Fibroblast of peridontal ligament (primary cell): ENCODE measurements at regions not wholly inside any gene's neighbourhood (a gene's known extent, or its start where the extent isn't known, plus 50 kb on each side); places are given as distances from the start of the nearest gene placed in this dataset.
A peak's percentile ranks its signal among the peaks of the same experiment; 100 is the strongest.

Experiments
- DNase-seq: peaks from one replicate; pipeline ENCODE4 v3.0.0-alpha.2; 2010; ENCODE audit errors: extremely low read depth

- DNase-seq = no peak
Observed at GRCh38 chr18:45378308-45378707, 237.0 kb upstream of the SLC14A2 start.

GRCh38 chr18:45378933-45379332 lies 236.3 kb upstream of the SLC14A2 start:
- DNase-seq = no peak

- no peak for DNase-seq
Observed at GRCh38 chr18:45379903-45380302, 235.4 kb upstream of the SLC14A2 start.

- no peak for DNase-seq
Observed at GRCh38 chr18:45381282-45381681, 234.0 kb upstream of the SLC14A2 start.

GRCh38 chr18:45383228-45383627 lies 232.0 kb upstream of the SLC14A2 start:
- no peak for DNase-seq

GRCh38 chr18:45384137-45384961 lies 230.9 kb upstream of the SLC14A2 start:
- DNase-seq = peak; percentile 62

GRCh38 chr18:45384962-45385315 lies 230.3 kb upstream of the SLC14A2 start:
- DNase-seq = no peak

- peak; percentile 60 for DNase-seq
Observed at GRCh38 chr18:45386041-45386655, 229.1 kb upstream of the SLC14A2 start.

- no peak for DNase-seq
Observed at GRCh38 chr18:45387229-45387628, 228.0 kb upstream of the SLC14A2 start.

GRCh38 chr18:45398448-45398847 lies 216.8 kb upstream of the SLC14A2 start:
- no peak for DNase-seq

- no peak for DNase-seq
Observed at GRCh38 chr18:45399146-45399545, 216.1 kb upstream of the SLC14A2 start.

- DNase-seq = no peak
Observed at GRCh38 chr18:45399643-45400042, 215.6 kb upstream of the SLC14A2 start.

GRCh38 chr18:45402485-45403056 lies 212.7 kb upstream of the SLC14A2 start:
- peak; percentile 6 for DNase-seq

GRCh38 chr18:45403341-45404049 lies 211.8 kb upstream of the SLC14A2 start:
- no peak for DNase-seq

GRCh38 chr18:45408218-45408617 lies 207.1 kb upstream of the SLC14A2 start:
- no peak for DNase-seq

GRCh38 chr18:45409971-45410370 lies 205.3 kb upstream of the SLC14A2 start:
- no peak for DNase-seq

GRCh38 chr18:45412577-45412976 lies 202.7 kb upstream of the SLC14A2 start:
- DNase-seq = no peak

- DNase-seq = peak; percentile 91
Observed at GRCh38 chr18:45413180-45413836, 202.0 kb upstream of the SLC14A2 start.

GRCh38 chr18:45415614-45416013 lies 199.7 kb upstream of the SLC14A2 start:
- no peak for DNase-seq

- DNase-seq = no peak
Observed at GRCh38 chr18:45416168-45416567, 199.1 kb upstream of the SLC14A2 start.

- no peak for DNase-seq
Observed at GRCh38 chr18:45417392-45417791, 197.9 kb upstream of the SLC14A2 start.

- no peak for DNase-seq
Observed at GRCh38 chr18:45423659-45424058, 191.6 kb upstream of the SLC14A2 start.
